GM21367 (cell line): ENCODE measurements at regions not wholly inside any gene's neighbourhood (a gene's known extent, or its start where the extent isn't known, plus 50 kb on each side); places are given as distances from the start of the nearest gene placed in this dataset.

ENCODE experiments used
- ATAC-seq: cut with Tn5 transposase; IDR thresholded peaks from one replicate; pipeline ENCODE4 v1.9.1; 2021; ENCODE audit not compliant: unreplicated experiment

GRCh38 chr5:22908586-22908985 lies 55.4 kb upstream of the CDH12 start:
- ATAC-seq, result no peak

DNA sequence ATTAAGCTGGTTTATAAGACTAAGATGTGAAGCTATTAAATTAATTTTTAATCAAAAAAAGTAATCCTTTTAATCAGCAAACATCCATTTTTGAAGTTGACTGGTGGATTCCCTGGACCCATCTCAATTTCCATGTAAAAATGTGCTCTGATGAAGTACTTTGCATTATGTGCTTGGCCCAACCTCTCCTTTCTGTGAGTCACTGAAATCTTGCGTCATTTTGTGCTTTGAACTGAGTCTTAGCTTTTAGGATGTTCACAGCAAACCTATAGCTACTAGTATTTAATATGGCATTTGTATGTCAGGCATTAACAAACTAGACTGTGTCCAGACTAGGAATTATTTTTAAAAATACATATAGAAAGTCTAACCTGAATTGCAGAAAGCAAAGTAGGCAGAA lies 55.0 kb upstream of the CDH12 start:
- ATAC-seq, result no peak
